Thyroid gland (tissue), 4 donors: ENCODE measurements at regions not wholly inside any gene's neighbourhood (a gene's known extent, or its start where the extent isn't known, plus 50 kb on each side); places are given as distances from the start of the nearest gene placed in this dataset.

ENCODE experiments used
- POLR2A ChIP-seq, 2 donors: fragments of 450-650 bp; IDR thresholded peaks; one replicate each; pipeline ENCODE4 v1.6.1; 2017; ENCODE audit warnings: antibody characterized with exemption in 2 of 2, mild to moderate bottlenecking in 2 of 2, moderate library complexity in 1 of 2
- TF ChIP-seq, protein P1 (sequence below), 6 experiments: fragments of 200-600 bp in 3 of 6; fragments of 450-650 bp in 3 of 6; sonication (generic) in 3 of 6; IDR thresholded peaks; one replicate each; pipeline ENCODE4 v1.5.1; 2016 to 2019; ENCODE audit warnings: antibody characterized with exemption in 6 of 6, mild to moderate bottlenecking in 2 of 6, inconsistent platforms in 1 of 6, moderate library complexity in 1 of 6

DNA sequence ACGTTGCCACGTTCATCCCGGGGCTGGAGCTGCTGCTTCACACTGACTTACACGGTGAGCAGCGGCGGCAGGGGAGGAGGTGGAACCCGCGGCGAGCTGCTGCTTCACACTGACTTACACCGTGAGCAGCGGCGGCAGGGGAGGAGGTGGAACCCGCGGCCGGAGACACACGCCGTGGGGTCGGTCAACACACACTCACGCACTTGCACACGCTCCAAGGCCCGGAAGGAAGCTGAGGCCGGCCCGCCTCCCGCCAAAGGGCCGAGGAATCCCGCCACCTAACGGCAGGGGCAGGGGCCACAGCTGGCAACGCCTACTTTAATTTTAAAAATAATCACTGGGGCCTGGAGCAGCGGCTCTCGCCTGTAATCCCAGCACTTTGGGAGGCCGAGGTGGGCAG lies 94.4 kb upstream of the FOXC1 start:
- TF ChIP-seq, protein P1, sequence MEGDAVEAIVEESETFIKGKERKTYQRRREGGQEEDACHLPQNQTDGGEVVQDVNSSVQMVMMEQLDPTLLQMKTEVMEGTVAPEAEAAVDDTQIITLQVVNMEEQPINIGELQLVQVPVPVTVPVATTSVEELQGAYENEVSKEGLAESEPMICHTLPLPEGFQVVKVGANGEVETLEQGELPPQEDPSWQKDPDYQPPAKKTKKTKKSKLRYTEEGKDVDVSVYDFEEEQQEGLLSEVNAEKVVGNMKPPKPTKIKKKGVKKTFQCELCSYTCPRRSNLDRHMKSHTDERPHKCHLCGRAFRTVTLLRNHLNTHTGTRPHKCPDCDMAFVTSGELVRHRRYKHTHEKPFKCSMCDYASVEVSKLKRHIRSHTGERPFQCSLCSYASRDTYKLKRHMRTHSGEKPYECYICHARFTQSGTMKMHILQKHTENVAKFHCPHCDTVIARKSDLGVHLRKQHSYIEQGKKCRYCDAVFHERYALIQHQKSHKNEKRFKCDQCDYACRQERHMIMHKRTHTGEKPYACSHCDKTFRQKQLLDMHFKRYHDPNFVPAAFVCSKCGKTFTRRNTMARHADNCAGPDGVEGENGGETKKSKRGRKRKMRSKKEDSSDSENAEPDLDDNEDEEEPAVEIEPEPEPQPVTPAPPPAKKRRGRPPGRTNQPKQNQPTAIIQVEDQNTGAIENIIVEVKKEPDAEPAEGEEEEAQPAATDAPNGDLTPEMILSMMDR (IDR thresholded peaks at IDR 0.05), result no peak
- no peak for TF ChIP-seq POLR2A (IDR thresholded peaks at IDR 0.05)
